UCSD-AML1 (cell line): ENCODE measurements at regions not wholly inside any gene's neighbourhood (a gene's known extent, or its start where the extent isn't known, plus 50 kb on each side); places are given as distances from the start of the nearest gene placed in this dataset.

ENCODE experiments used
- DNase-seq: peaks from one replicate; lab custom pipeline; 2025; ENCODE audit not compliant: unreplicated experiment; lab: John Stamatoyannopoulos, UW

- DNase-seq: peak; percentile 9
Measured at GRCh38 chr21:28791595-28792282, 200.9 kb downstream of the LTN1 start.

- DNase-seq: no peak
Measured at GRCh38 chr21:28790335-28790734, 202.3 kb downstream of the LTN1 start.

DNA sequence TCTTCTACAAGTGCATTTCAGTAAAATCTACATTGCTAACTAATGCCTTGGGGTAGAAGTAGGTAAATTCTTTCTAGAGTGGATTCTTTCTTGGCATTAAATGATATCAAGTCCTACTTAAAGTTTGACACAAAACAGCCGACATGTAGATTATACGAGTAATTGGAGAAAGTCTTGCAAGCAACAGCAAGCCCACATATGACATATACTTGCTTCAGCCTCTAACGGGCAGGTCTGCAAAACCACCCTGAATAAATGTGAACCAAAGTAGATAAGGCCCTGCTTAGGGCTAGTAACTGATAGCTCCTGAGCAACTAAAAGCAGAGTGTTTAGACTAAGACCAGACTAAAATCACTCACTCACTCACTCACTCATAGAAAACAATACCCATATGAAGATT lies 203.2 kb downstream of the LTN1 start:
- DNase-seq: no peak

- no peak for DNase-seq
Measured at GRCh38 chr21:28788030-28788429, 204.6 kb downstream of the LTN1 start.

DNA sequence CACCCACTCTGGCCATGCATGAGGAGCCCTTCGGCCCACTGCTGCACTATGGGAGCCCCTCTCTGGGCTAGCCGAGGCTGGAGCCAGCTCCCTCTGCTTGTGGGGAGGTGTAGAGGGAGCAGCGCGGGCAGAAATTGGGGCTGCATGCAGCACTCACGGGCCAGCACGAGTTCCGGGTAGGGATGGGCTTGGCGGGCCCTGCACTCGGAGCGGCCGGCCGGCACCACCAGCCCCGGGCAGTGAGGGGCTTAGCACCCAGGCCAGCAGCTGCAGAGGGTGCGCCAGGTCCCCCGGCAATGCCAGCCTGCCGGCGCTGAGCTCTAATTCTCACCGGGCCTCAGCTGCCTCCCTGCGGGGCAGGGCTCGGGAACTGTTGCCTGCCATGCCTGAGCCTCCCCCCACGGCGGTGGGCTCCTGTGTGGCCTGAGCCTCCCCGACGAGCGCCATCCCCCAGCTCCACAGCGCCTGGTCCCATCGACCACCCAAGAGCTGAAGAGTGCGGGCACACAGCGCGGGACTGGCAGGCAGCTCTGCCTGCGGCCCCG lies 209.0 kb downstream of the LTN1 start:
- no peak for DNase-seq

- no peak for DNase-seq
Measured at GRCh38 chr21:28781602-28782276, 210.9 kb downstream of the LTN1 start.

- no peak for DNase-seq
Measured at GRCh38 chr21:28779914-28780313, 212.8 kb downstream of the LTN1 start.

GRCh38 chr21:28776251-28776650 lies 216.4 kb downstream of the LTN1 start:
- DNase-seq: no peak

GRCh38 chr21:28775071-28775470 lies 217.6 kb downstream of the LTN1 start:
- no peak for DNase-seq

DNA sequence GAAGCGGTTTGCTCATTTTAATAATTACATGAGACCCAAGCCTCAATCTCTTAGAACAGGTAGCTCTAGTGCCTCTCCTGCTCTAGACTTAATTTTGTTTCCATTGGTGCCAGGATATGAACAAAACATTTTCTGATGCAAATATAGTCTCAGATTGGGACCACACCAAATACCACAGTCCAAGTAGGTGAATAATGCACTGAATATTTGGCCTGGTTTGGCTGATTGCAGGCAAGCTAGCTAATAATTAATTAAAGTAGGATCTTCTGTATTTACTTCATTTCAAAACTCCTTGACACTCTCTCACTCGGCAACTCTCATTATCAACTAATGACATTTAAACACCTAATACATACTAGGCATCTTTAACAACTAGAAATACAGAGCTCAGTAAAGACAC lies 219.6 kb downstream of the LTN1 start:
- DNase-seq: no peak

GRCh38 chr21:28771790-28772501 lies 220.7 kb downstream of the LTN1 start:
- no peak for DNase-seq

GRCh38 chr21:28770867-28771661 lies 221.6 kb downstream of the LTN1 start:
- no peak for DNase-seq

DNA sequence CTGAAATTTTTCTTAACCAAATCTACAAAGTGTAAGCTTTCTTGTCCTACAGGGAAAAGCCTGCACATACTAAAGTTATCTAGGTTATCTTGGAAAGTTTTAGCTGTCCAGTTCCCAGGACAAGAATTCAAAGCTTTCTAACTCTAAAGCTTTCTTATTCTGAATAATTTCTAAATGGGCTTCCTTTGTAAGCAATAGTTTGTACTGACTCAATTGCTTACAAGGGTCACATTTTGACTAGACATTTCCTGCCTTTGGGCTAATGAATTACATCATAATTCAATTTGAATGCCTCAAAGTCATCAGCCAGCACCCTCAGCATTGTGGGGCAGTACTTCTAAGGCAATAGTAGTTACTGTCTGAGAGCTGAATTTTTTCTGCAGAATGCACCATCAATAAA lies 223.0 kb downstream of the LTN1 start:
- DNase-seq: no peak

GRCh38 chr21:28768753-28769152 lies 223.9 kb downstream of the LTN1 start:
- DNase-seq: no peak

- DNase-seq: no peak
Measured at GRCh38 chr21:28767523-28767922, 225.2 kb downstream of the LTN1 start.

DNA sequence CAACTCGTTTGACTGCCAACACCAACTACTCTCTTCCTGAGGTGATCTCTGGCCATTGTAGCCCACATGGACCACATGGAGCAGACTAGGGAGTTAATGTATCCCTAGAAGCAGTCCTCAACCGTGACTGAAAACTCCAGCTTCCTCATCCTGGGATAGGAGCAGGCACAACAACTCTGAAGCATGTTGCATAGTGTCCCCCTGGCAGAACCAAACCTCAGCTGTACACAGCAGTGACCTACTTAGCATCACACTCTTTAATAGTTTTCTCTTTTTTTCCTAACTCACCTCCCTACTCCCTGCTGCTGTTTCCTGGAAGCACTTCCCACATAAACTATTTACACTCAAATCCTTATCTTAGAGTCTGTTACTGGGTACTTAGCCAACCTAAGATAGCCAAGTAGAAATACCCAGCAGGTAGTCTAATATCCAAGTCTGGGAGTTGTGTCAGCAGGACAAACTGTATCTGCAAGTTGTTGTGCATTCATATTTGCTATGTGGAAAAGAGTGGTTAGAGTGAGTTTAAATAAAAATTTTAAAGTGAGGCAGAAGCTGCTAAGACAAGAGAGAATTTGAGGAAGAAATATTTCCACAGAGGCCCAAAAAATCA lies 228.8 kb downstream of the LTN1 start:
- no peak for DNase-seq

- no peak for DNase-seq
Measured at GRCh38 chr21:28762357-28762735, 230.3 kb downstream of the LTN1 start.

DNA sequence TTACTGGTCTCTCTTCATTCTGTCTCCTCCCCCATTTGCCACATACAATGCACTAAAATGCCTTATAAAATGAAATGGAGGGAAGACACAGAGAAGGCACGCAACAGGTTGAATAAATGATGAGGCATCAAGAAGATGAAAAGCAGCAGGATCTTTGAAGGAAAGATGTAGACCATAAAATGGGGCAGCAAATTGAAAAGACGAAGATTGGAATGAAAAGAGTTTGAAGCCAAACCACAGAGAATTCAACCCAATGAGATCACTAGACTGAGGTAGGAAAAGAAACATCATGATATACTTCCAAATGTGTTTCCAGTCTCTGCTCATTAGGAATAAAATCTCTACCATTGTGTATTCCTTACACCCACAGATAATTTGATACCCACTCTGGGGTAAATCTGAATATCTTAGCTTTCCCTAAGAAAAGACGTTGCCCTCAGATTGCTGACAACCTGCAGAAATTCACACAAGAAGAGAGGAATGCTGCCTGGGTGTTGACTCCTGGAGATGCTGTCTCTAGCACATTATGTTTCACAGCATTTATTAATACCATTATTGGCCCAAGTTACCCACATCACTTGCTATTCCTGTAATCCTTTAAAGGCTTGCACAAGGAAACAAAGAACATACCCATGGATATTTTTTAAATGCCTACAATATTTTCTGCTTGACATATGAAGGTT lies 230.9 kb downstream of the LTN1 start:
- no peak for DNase-seq

GRCh38 chr21:28758883-28759242 lies 233.8 kb downstream of the LTN1 start:
- DNase-seq: no peak
